GM12878 (cell line): ENCODE measurements at regions not wholly inside any gene's neighbourhood (a gene's known extent, or its start where the extent isn't known, plus 50 kb on each side); places are given as distances from the start of the nearest gene placed in this dataset.

Experiments
- ATAC-seq: fragments of 200-7000 bp; cut with Tn5 transposase; 3 replicates; pipeline ENCODE4 v1.9.1; 2020; ENCODE audit warnings: mild to moderate bottlenecking, moderate library complexity
- BruUV-seq: library from RNA; stranded (reverse); fragments of 400-500 nt; replicated peaks from 2 replicates; lab custom pipeline; 2021; lab: Mats Ljungman, UMichigan
- CTCF ChIA-PET: fragments of 300-600 bp; sonication (Branson Sonifier 250); formaldehyde crosslinking; extraction: SDS; loops from one replicate; lab custom pipeline; 2021; ENCODE audit warnings: inconsistent platforms; lab: Yijun Ruan, JAX
- POLR2A ChIA-PET: fragments of 350-600 bp; formaldehyde crosslinking; extraction: SDS; loops from one replicate; lab custom pipeline; 2021; ENCODE audit warnings: inconsistent platforms; lab: Charles Lee
- RAD21 ChIA-PET: fragments of 300-600 bp; sonication (Branson Sonifier 250); formaldehyde crosslinking; loops from one replicate; lab custom pipeline; 2023; ENCODE audit warnings: antibody characterized with exemption; ENCODE audit not compliant: unreplicated experiment; lab: Charles Lee
- SMC1A ChIA-PET: fragments of 300-600 bp; sonication (Branson Sonifier 250); formaldehyde crosslinking; loops from one replicate; lab custom pipeline; 2023; ENCODE audit not compliant: unreplicated experiment, uncharacterized antibody; lab: Charles Lee
- DNase-seq: peaks from one replicate; pipeline ENCODE4 v3.0.0-alpha.2; 2011; ENCODE audit warnings: low read depth, low spot score
- FAIRE-seq: peaks from 3 replicates; lab custom pipeline; 2011; peaks lifted over from hg19 to GRCh38; lab: Jason Lieb, UNC
- H2AFZ ChIP-seq: 2 replicates; pipeline ENCODE4 v1.6.0; 2011; ENCODE audit warnings: low read depth, low read length, control low read depth; ENCODE audit not compliant: control insufficient read depth
- H3K27ac ChIP-seq: 2 replicates; pipeline ENCODE4 v1.5.1; 2011; ENCODE audit warnings: control low read depth; ENCODE audit not compliant: control insufficient read depth, insufficient read depth
- H3K27me3 ChIP-seq, 2 experiments: replicated peaks in 1 of 2; 2 replicates each; pipeline versions ENCODE4 v1.6.0 to v1.6.1; 2011; ENCODE audit warnings: low read length in 1 of 2; ENCODE audit not compliant: control insufficient read depth in 2 of 2, insufficient read depth in 2 of 2
- H3K36me3 ChIP-seq, 2 experiments: 2 replicates each; pipeline ENCODE4 v1.5.1; 2011; ENCODE audit warnings: low read length in 1 of 2; ENCODE audit not compliant: control insufficient read depth in 2 of 2, insufficient read depth in 2 of 2
- H3K4me1 ChIP-seq: 2 replicates; pipeline ENCODE4 v1.6.1; 2011; ENCODE audit warnings: mild to moderate bottlenecking, low read length, moderate library complexity, mixed read lengths; ENCODE audit not compliant: control insufficient read depth, insufficient read depth
- H3K4me2 ChIP-seq: 2 replicates; pipeline ENCODE4 v1.6.0; 2011; ENCODE audit warnings: control low read depth; ENCODE audit not compliant: control insufficient read depth, insufficient read depth
- H3K4me3 ChIP-seq: fragments of 200-600 bp; sonication (generic); 2 replicates; pipeline ENCODE4 v1.5.1; 2016
- H3K79me2 ChIP-seq: 2 replicates; pipeline ENCODE4 v1.6.0; 2011; ENCODE audit warnings: low read length; ENCODE audit not compliant: control insufficient read depth, insufficient read depth
- H3K9ac ChIP-seq: 2 replicates; pipeline ENCODE4 v1.8.0; 2011; ENCODE audit warnings: low read length, control low read depth, mixed read lengths; ENCODE audit not compliant: control insufficient read depth, insufficient read depth
- H3K9me3 ChIP-seq: replicated peaks from 3 replicates; pipeline ENCODE4 v1.5.1; 2011; ENCODE audit warnings: mild to moderate bottlenecking, low read length; ENCODE audit not compliant: control insufficient read depth, insufficient read depth
- H4K20me1 ChIP-seq: 2 replicates; pipeline ENCODE4 v1.6.0; 2011; ENCODE audit not compliant: control insufficient read depth, insufficient read depth
- NFXL1 ChIP-seq: fragments of 450-650 bp; IDR thresholded peaks from 2 replicates; pipeline ENCODE4 v1.6.1; 2017; ENCODE audit warnings: antibody characterized with exemption, mild to moderate bottlenecking, borderline replicate concordance
- RELA ChIP-seq: fragments of 450-650 bp; IDR thresholded peaks from 2 replicates; pipeline ENCODE4 v1.8.0; 2014; ENCODE audit warnings: borderline replicate concordance; ENCODE audit not compliant: partially characterized antibody
- STAT1 ChIP-seq: fragments of 450-650 bp; conservative IDR thresholded peaks from 2 replicates; pipeline ENCODE4 v1.6.1; 2014; ENCODE audit warnings: antibody characterized with exemption, mild to moderate bottlenecking
- USF2 ChIP-seq: IDR thresholded peaks from 2 replicates; pipeline ENCODE4 v1.6.1; 2011; ENCODE audit warnings: low read depth, low read length, improper control_type of control experiment, borderline replicate concordance
- WRNIP1 ChIP-seq: IDR thresholded peaks from 2 replicates; pipeline ENCODE4 v1.6.1; 2011; ENCODE audit warnings: low read depth, low read length, improper control_type of control experiment, borderline replicate concordance
- ZZZ3 ChIP-seq: IDR thresholded peaks from 2 replicates; pipeline ENCODE4 v1.6.1; 2011; ENCODE audit warnings: low read depth; ENCODE audit not compliant: control insufficient read depth, insufficient read length
- WGBS: methylation state at CpG from one replicate; pipeline ENCODE4 v1.1.6; 2016; ENCODE audit warnings: low lambda C conversion rate; ENCODE audit not compliant: insufficient replicate concordance, insufficient coverage; ENCODE audit errors: missing lambda C conversion rate; 5-methylcytosine and 5-hydroxymethylcytosine counted together
- in situ Hi-C: fragments of 300-500 bp; cut with MboI; formaldehyde crosslinking; loops from 9 replicates; pipeline ENCODE4 v1.14.3; 2018; ENCODE audit warnings: mixed read lengths
- intact Hi-C: fragments of 100-400 bp; cut with micrococcal nuclease; formaldehyde crosslinking; loops from one replicate; pipeline ENCODE4 v1.14.2; 2022; ENCODE audit not compliant: unreplicated experiment
- TF ChIP-seq, protein P1 (sequence below): fragments of 450-650 bp; IDR thresholded peaks from 2 replicates; pipeline ENCODE4 v1.6.1; 2017; ENCODE audit warnings: borderline replicate concordance
- TF ChIP-seq, protein P2 (sequence below): fragments of 450-650 bp; IDR thresholded peaks from 2 replicates; pipeline ENCODE4 v1.6.1; 2017; ENCODE audit warnings: mild to moderate bottlenecking, moderate library complexity
- TF ChIP-seq, protein P3 (sequence below): IDR thresholded peaks from 2 replicates; pipeline ENCODE4 v1.6.1; 2011; ENCODE audit warnings: borderline replicate concordance, low read depth, mild to moderate bottlenecking, moderate library complexity, low read length; ENCODE audit not compliant: insufficient read depth, poor library complexity, severe bottlenecking
- TF ChIP-seq, protein P4 (sequence below): IDR thresholded peaks from 2 replicates; pipeline ENCODE4 v1.6.1; 2012; ENCODE audit warnings: low read depth, low read length, improper control_type of control experiment

- H3K4me2 ChIP-seq: no peak overlapping the region
- no peak overlapping the region for H3K27ac ChIP-seq
- no peak overlapping the region for H3K9ac ChIP-seq
- in situ Hi-C loops (no loop called here), intact Hi-C loops (no loop called here)
- ChIA-PET SMC1A (interaction anchor here (1.2 to 1.5 kb wide), 2 partner anchors 10 to 56 kb away, joined by 3 to 4 read pairs; no protein-coding TSS in a partner anchor), CTCF (interaction anchor here (0.6 kb wide), 1 partner anchor 24 kb away, joined by 3 read pairs; no protein-coding TSS in a partner anchor), POLR2A (interaction anchor here (0.6 to 0.7 kb wide), 2 partner anchors 218 to 861 kb away, joined by 3 to 4 read pairs; partner anchors contain the start of gene NOX3), RAD21 (no interaction called here)
- BruUV-seq: no TSS peak
- H3K4me3 ChIP-seq: no peak overlapping the region
- 60% methylated on average over 9 of the region's 9 CpGs for WGBS
- no peaks in the 10 kb centered on the region for H3K36me3 ChIP-seq
- no peak for ATAC-seq
- no peak overlapping the region for H2AFZ ChIP-seq
- H3K27me3 ChIP-seq: no peaks in the 10 kb centered on the region; a peak in 1 of 4 replicates
- no peaks in the 10 kb centered on the region for H3K9me3 ChIP-seq
- no peak for DNase-seq
- no peaks in the 10 kb centered on the region for H4K20me1 ChIP-seq
- H3K4me1 ChIP-seq: peaks cover 2% of the 10 kb centered on the region; the same call in 1 of the 2 replicates
- FAIRE-seq: no peak
- TF ChIP-seq USF2 (no peak), WRNIP1 (no peak), STAT1 (no peak), NFXL1 (no peak), RELA (no peak), ZZZ3 (no peak)
- TF ChIP-seq, protein P1, sequence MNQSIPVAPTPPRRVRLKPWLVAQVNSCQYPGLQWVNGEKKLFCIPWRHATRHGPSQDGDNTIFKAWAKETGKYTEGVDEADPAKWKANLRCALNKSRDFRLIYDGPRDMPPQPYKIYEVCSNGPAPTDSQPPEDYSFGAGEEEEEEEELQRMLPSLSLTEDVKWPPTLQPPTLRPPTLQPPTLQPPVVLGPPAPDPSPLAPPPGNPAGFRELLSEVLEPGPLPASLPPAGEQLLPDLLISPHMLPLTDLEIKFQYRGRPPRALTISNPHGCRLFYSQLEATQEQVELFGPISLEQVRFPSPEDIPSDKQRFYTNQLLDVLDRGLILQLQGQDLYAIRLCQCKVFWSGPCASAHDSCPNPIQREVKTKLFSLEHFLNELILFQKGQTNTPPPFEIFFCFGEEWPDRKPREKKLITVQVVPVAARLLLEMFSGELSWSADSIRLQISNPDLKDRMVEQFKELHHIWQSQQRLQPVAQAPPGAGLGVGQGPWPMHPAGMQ: no peak
- TF ChIP-seq, protein P2, sequence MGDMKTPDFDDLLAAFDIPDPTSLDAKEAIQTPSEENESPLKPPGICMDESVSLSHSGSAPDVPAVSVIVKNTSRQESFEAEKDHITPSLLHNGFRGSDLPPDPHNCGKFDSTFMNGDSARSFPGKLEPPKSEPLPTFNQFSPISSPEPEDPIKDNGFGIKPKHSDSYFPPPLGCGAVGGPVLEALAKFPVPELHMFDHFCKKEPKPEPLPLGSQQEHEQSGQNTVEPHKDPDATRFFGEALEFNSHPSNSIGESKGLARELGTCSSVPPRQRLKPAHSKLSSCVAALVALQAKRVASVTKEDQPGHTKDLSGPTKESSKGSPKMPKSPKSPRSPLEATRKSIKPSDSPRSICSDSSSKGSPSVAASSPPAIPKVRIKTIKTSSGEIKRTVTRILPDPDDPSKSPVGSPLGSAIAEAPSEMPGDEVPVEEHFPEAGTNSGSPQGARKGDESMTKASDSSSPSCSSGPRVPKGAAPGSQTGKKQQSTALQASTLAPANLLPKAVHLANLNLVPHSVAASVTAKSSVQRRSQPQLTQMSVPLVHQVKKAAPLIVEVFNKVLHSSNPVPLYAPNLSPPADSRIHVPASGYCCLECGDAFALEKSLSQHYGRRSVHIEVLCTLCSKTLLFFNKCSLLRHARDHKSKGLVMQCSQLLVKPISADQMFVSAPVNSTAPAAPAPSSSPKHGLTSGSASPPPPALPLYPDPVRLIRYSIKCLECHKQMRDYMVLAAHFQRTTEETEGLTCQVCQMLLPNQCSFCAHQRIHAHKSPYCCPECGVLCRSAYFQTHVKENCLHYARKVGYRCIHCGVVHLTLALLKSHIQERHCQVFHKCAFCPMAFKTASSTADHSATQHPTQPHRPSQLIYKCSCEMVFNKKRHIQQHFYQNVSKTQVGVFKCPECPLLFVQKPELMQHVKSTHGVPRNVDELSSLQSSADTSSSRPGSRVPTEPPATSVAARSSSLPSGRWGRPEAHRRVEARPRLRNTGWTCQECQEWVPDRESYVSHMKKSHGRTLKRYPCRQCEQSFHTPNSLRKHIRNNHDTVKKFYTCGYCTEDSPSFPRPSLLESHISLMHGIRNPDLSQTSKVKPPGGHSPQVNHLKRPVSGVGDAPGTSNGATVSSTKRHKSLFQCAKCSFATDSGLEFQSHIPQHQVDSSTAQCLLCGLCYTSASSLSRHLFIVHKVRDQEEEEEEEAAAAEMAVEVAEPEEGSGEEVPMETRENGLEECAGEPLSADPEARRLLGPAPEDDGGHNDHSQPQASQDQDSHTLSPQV: no peak
- TF ChIP-seq, protein P3, sequence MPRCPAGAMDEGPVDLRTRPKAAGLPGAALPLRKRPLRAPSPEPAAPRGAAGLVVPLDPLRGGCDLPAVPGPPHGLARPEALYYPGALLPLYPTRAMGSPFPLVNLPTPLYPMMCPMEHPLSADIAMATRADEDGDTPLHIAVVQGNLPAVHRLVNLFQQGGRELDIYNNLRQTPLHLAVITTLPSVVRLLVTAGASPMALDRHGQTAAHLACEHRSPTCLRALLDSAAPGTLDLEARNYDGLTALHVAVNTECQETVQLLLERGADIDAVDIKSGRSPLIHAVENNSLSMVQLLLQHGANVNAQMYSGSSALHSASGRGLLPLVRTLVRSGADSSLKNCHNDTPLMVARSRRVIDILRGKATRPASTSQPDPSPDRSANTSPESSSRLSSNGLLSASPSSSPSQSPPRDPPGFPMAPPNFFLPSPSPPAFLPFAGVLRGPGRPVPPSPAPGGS: no peak
- TF ChIP-seq, protein P4, sequence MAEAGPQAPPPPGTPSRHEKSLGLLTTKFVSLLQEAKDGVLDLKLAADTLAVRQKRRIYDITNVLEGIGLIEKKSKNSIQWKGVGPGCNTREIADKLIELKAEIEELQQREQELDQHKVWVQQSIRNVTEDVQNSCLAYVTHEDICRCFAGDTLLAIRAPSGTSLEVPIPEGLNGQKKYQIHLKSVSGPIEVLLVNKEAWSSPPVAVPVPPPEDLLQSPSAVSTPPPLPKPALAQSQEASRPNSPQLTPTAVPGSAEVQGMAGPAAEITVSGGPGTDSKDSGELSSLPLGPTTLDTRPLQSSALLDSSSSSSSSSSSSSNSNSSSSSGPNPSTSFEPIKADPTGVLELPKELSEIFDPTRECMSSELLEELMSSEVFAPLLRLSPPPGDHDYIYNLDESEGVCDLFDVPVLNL: no peak
- no peaks in the 10 kb centered on the region for H3K79me2 ChIP-seq
Measured at GRCh38 chr6:154594496-154595198, 84.2 kb upstream of the CNKSR3 start.
